Heart left ventricle (tissue), 13 donors: ENCODE measurements at regions not wholly inside any gene's neighbourhood (a gene's known extent, or its start where the extent isn't known, plus 50 kb on each side); places are given as distances from the start of the nearest gene placed in this dataset.

Source experiments
- CTCF ChIP-seq, 12 donors: fragments of 200-600 bp; sonication (generic) in 4 of 12; IDR thresholded peaks; one replicate each; pipeline versions ENCODE4 v1.5.0 to v1.8.0; 2018 to 2022; ENCODE audit warnings: antibody characterized with exemption in 12 of 12, mild to moderate bottlenecking in 5 of 12
- POLR2A ChIP-seq, 2 donors: fragments of 450-650 bp; IDR thresholded peaks; one replicate each; pipeline ENCODE4 v1.6.1; 2017; ENCODE audit warnings: antibody characterized with exemption in 2 of 2, mild to moderate bottlenecking in 2 of 2, moderate library complexity in 2 of 2
- donor health status: ischemic (EF 13 %, LVEDD 7.1; RV severe dilation, severe dysfunction).
- donor health status: DM: no; HTN: yes; CAD: no.
- donor health status: DM: no; HTN: no; CAD: no.
- donor health status: ischemic (EF 25% LVEDD 6.9; RV normal size, moderate dysfunction).
- donor health status: ischemic (EF 25% LVEDD 5.7; RV mildly dilated, moderate dysfunction).
- donor health status: ischemic (EF 35%, LVEDD 5.7; RV mildly dilated, moderate dysfunction).
- donor health status: nonischemic (EF 11% LVEDD 7.7; RV severe dilation, severe dysfunction).
- donor health status: DM: yes; HTN: yes; CAD: no.
- donor health status: PGD.
- donor health status: ischemic (EF 29% LVEDD 5.4; RV normal size, mild dysfunction).
- donor health status: nonischemic (EF 23%, LVEDD 6.1; RV moderate dilation, normal function).

GRCh38 chr12:59401862-59402261 is 194.0 kb upstream of the SLC16A7 start:
- no peak for TF ChIP-seq CTCF (IDR thresholded peaks at IDR 0.05)
- TF ChIP-seq POLR2A (IDR thresholded peaks at IDR 0.05): no peak
